ENCODE measurements at regions not wholly inside any gene's neighbourhood (a gene's known extent, or its start where the extent isn't known, plus 50 kb on each side); places are given as distances from the start of the nearest gene placed in this dataset.

DNA sequence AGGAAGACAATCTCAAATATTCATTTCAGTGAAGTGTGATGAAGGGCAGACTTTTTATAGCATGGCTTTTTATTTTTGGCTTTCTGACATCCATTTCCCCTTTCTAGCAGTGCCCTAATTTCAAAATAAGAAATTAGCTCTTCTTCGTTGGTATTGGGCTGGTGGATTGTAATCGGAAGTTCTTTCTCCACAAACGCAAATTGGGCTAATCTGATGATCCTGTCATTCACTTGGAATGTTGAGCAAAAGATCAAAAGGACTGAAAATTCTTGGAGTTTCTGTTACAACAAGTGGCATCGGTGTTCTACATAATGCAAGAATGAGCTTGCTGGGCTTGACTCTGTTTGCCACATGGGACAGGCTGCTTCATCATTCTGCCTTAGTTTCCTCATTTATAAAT, 1182.8 kb downstream of the FLRT2 start:
- Histone ChIP-seq H3K4me3 (ENCODE audit: low read depth, low read length) (no peak overlapping the region), H3K9me3 (ENCODE audit: control insufficient read depth, insufficient read depth, low read length) (no peaks in the 10 kb centered on the region), H3K27ac (ENCODE audit: low read depth, low read length) (no peak overlapping the region), H3K27me3 (ENCODE audit: control insufficient read depth, insufficient read depth, low read length) (no peaks in the 10 kb centered on the region)
- no peak for DNase-seq (ENCODE audit: low read depth, low spot score)
- ChIA-PET POLR2A (interaction anchor here (0.8 kb wide), 1 partner anchor 1635 kb away, joined by 3 read pairs; no protein-coding TSS in a partner anchor), CTCF (no interaction called here)
- TF ChIP-seq, protein P1, sequence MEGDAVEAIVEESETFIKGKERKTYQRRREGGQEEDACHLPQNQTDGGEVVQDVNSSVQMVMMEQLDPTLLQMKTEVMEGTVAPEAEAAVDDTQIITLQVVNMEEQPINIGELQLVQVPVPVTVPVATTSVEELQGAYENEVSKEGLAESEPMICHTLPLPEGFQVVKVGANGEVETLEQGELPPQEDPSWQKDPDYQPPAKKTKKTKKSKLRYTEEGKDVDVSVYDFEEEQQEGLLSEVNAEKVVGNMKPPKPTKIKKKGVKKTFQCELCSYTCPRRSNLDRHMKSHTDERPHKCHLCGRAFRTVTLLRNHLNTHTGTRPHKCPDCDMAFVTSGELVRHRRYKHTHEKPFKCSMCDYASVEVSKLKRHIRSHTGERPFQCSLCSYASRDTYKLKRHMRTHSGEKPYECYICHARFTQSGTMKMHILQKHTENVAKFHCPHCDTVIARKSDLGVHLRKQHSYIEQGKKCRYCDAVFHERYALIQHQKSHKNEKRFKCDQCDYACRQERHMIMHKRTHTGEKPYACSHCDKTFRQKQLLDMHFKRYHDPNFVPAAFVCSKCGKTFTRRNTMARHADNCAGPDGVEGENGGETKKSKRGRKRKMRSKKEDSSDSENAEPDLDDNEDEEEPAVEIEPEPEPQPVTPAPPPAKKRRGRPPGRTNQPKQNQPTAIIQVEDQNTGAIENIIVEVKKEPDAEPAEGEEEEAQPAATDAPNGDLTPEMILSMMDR (IDR thresholded peaks at IDR 0.05; ENCODE audit: low read depth, low read length): no peak

DNA sequence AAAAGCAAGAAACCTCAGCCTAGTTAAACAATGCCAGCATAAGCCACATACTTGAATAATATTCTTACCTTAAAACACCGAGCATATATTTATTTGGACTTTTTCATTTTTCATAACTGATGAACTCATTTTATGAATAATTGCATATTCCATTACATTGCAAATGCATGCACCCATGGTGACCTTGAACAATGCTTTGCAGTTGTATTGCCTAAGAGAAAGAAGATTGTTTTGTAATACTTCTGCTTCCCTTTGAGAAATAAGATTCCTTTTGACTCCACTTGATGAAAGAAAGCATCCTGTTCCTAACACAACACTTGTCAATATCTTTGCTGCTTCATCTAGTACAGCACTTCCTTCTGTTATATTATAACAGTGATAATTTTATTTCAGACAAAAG, 1182.2 kb downstream of the FLRT2 start:
- H3K9me3 ChIP-seq (ENCODE audit: control insufficient read depth, insufficient read depth, low read length): no peaks in the 10 kb centered on the region
- CTCF ChIA-PET: no interaction called here
- H3K27me3 ChIP-seq (ENCODE audit: control insufficient read depth, insufficient read depth, low read length): no peaks in the 10 kb centered on the region
- TF ChIP-seq, protein P1 (IDR thresholded peaks at IDR 0.05; ENCODE audit: low read depth, low read length): no peak
- POLR2A ChIA-PET: interaction anchor here (0.8 kb wide), 1 partner anchor 1635 kb away, joined by 3 read pairs; no protein-coding TSS in a partner anchor
- no peak overlapping the region for H3K4me3 ChIP-seq (ENCODE audit: low read depth, low read length)
- no peak overlapping the region for H3K27ac ChIP-seq (ENCODE audit: low read depth, low read length)
- DNase-seq (ENCODE audit: low read depth, low spot score): no peak

DNA sequence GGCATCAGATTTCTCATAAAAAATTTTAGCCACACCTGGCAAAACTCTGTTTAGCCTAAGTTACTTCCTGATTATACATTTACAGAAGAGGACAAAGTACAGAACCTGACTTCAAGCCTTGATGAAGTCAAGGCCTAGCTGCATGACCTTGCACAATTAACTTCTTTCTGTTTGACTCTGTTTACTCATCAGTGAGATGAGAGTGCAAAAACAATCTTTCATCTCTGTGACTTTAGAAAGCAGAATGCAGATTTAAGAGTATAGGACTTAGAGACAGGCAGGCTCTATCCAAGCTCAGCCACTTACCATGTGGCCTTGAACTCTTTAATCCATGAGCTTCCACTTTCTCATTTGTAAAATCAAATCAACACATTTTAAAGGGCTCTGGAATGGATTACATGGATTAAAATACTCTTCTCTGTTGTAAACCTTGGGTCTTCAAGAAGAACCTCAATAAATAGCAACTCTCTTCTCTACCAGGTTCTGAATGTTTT, 1178.9 kb downstream of the FLRT2 start:
- ChIA-PET CTCF (no interaction called here), POLR2A (no interaction called here)
- no peaks in the 10 kb centered on the region for H3K27me3 ChIP-seq (ENCODE audit: control insufficient read depth, insufficient read depth, low read length)
- H3K27ac ChIP-seq (ENCODE audit: low read depth, low read length): no peak overlapping the region
- no peaks in the 10 kb centered on the region for H3K9me3 ChIP-seq (ENCODE audit: control insufficient read depth, insufficient read depth, low read length)
- no peak for DNase-seq (ENCODE audit: low read depth, low spot score)
- TF ChIP-seq, protein P1 (IDR thresholded peaks at IDR 0.05; ENCODE audit: low read depth, low read length): no peak
- H3K4me3 ChIP-seq (ENCODE audit: low read depth, low read length): no peak overlapping the region

DNA sequence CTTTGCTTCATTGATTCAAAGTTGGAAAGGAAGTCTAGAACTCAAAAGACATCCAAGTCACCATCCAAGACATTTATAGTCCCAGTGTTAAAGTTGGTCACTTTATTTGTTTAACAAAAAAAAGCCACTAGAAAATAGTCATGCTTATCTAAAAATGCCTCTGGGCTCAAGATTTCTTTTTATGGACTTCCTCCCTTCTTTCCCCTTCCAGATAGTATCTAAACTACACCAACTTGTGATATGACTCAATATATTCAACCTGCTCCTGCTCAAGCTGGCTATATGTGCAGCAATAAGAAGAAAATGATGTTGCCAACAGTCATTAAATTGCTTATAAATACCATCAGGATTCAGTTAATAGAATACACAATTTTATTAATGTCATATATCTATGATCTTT, 1177.1 kb downstream of the FLRT2 start:
- Histone ChIP-seq H3K27me3 (ENCODE audit: control insufficient read depth, insufficient read depth, low read length) (no peaks in the 10 kb centered on the region), H3K9me3 (ENCODE audit: control insufficient read depth, insufficient read depth, low read length) (no peaks in the 10 kb centered on the region), H3K4me3 (ENCODE audit: low read depth, low read length) (no peak overlapping the region), H3K27ac (ENCODE audit: low read depth, low read length) (no peak overlapping the region)
- no peak for DNase-seq (ENCODE audit: low read depth, low spot score)
- POLR2A ChIA-PET: no interaction called here
- CTCF ChIA-PET: interaction anchor here (1.0 kb wide), 1 partner anchor 8 kb away, joined by 3 read pairs; no protein-coding TSS in a partner anchor
- TF ChIP-seq, protein P1 (IDR thresholded peaks at IDR 0.05; ENCODE audit: low read depth, low read length): no peak

DNA sequence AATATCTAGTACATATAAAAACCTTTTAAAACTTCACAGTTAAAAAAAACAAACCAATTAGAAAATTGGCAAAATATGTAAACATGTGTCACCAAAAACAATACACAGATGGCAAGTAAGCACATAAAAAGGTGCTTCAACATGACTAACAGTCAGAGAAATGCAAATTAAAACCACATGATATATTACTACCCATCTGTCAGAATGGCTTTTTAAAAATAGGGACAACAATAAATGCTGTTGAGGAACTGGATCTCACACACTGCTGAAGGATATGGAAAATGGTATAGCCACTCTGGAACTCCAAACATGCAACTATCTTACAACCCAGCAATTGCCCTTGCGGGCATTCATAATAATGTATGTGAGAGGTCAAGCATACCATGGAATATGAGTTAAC, 1153.6 kb downstream of the FLRT2 start:
- CTCF ChIA-PET: no interaction called here
- no peaks in the 10 kb centered on the region for H3K9me3 ChIP-seq (ENCODE audit: control insufficient read depth, insufficient read depth, low read length)

More for the DNA sequence above, 1153.6 kb downstream of the FLRT2 start:
- Histone ChIP-seq H3K27me3 (ENCODE audit: control insufficient read depth, insufficient read depth, low read length) (no peaks in the 10 kb centered on the region), H3K27ac (ENCODE audit: low read depth, low read length) (no peak overlapping the region), H3K4me3 (ENCODE audit: low read depth, low read length) (no peak overlapping the region)
- TF ChIP-seq, protein P1 (IDR thresholded peaks at IDR 0.05; ENCODE audit: low read depth, low read length): no peak
- no peak for DNase-seq (ENCODE audit: low read depth, low spot score)
- POLR2A ChIA-PET: no interaction called here

Data from AG04450 (cell line).